Ovary (tissue), 3 donors: ENCODE measurements at regions not wholly inside any gene's neighbourhood (a gene's known extent, or its start where the extent isn't known, plus 50 kb on each side); places are given as distances from the start of the nearest gene placed in this dataset.

ENCODE experiments used
- CTCF ChIP-seq, 3 donors: fragments of 450-650 bp in 2 of 3; fragments of 200-600 bp in 1 of 3; IDR thresholded peaks; one replicate each; pipeline versions ENCODE4 v1.5.1 to v1.8.0; 2016 to 2022; ENCODE audit warnings: antibody characterized with exemption in 3 of 3, mild to moderate bottlenecking in 1 of 3
- POLR2A ChIP-seq: fragments of 450-650 bp; IDR thresholded peaks from one replicate; pipeline ENCODE4 v1.6.1; 2017; ENCODE audit warnings: antibody characterized with exemption, mild to moderate bottlenecking, moderate library complexity
- donor health status: DM: no; HTN: no; CAD: no.

DNA sequence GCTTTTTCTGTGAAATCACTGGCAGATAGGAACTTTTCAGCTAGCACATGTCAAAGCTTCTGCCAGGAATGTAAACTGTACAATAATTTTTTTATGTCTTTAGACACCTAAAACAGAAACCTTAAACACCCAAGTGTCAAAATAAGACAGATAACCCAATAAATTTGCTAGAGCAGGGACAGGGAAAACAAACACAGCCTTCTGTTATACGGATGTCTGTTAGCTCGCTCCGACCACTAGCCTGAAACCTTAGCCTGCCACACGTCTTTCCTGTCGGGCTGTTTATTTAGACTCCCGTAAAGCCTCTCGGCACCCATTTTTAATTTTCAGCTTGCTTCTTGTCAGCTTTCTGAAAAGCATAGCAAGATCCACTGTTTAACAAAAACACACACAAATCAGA is 355.4 kb upstream of the SLC24A2 start:
- TF ChIP-seq CTCF (IDR thresholded peaks at IDR 0.05), result no peak
- no peak for TF ChIP-seq POLR2A
